Nephron (organoid): ENCODE measurements at regions not wholly inside any gene's neighbourhood (a gene's known extent, or its start where the extent isn't known, plus 50 kb on each side); places are given as distances from the start of the nearest gene placed in this dataset.

Experiments
- H3K27ac Mint-ChIP-seq, 3 experiments: 2 replicates each; pipeline ENCODE4 v1.8.0; 2020; ENCODE audit warnings: mixed read lengths in 3 of 3, mild to moderate bottlenecking in 2 of 3, moderate library complexity in 1 of 3
- H3K27me3 Mint-ChIP-seq: 2 replicates; pipeline ENCODE4 v1.8.0; 2021; ENCODE audit warnings: low read depth, mild to moderate bottlenecking, moderate library complexity, mixed read lengths
- H3K36me3 Mint-ChIP-seq: 2 replicates; pipeline ENCODE4 v1.8.0; 2020; ENCODE audit warnings: low read depth, mixed read lengths
- H3K4me1 Mint-ChIP-seq: 2 replicates; pipeline ENCODE4 v1.8.0; 2020; ENCODE audit warnings: mixed read lengths
- H3K4me3 Mint-ChIP-seq, 3 experiments: 2 replicates each; pipeline ENCODE4 v1.8.0; 2020; ENCODE audit warnings: mild to moderate bottlenecking in 3 of 3, mixed read lengths in 3 of 3, moderate library complexity in 2 of 3
- H3K9me3 Mint-ChIP-seq: 2 replicates; pipeline ENCODE4 v1.8.0; 2020; ENCODE audit warnings: mixed read lengths
- CTCF ChIP-seq, 3 experiments: fragments of 200-600 bp; sonication (generic); IDR thresholded peaks; one replicate each; pipeline ENCODE4 v1.5.0; 2021; ENCODE audit warnings: antibody characterized with exemption in 3 of 3; ENCODE audit not compliant: unreplicated experiment in 3 of 3

DNA sequence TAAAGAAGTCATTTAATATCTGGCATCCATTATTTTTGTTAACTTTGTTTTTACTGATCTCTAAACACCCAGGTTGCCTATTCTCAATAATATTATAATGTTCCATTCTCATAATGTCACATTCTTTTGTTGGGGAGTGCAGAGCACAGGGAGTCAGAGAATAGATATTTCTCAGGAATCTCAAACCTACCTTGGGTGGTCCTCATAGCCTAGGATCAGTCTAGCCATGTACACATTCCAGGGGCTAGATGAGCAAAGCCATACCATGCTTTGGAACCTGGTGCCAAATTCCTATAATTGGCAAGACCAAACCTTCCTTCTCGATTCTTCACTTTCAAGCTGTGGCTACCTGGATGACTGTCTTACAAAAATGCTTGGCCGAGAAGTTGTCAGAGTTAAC, 1124.7 kb upstream of the WWC1 start:
- no peak overlapping the region for H3K4me3 Mint-ChIP-seq
- no peaks in the 10 kb centered on the region for H3K9me3 Mint-ChIP-seq
- H3K27me3 Mint-ChIP-seq, result no peaks in the 10 kb centered on the region
- no peak overlapping the region for H3K27ac Mint-ChIP-seq
- no peaks in the 10 kb centered on the region for H3K4me1 Mint-ChIP-seq
- no peaks in the 10 kb centered on the region for H3K36me3 Mint-ChIP-seq
- TF ChIP-seq CTCF (IDR thresholded peaks at IDR 0.05; ENCODE audit: unreplicated experiment in 3 of 3), result no peak

DNA sequence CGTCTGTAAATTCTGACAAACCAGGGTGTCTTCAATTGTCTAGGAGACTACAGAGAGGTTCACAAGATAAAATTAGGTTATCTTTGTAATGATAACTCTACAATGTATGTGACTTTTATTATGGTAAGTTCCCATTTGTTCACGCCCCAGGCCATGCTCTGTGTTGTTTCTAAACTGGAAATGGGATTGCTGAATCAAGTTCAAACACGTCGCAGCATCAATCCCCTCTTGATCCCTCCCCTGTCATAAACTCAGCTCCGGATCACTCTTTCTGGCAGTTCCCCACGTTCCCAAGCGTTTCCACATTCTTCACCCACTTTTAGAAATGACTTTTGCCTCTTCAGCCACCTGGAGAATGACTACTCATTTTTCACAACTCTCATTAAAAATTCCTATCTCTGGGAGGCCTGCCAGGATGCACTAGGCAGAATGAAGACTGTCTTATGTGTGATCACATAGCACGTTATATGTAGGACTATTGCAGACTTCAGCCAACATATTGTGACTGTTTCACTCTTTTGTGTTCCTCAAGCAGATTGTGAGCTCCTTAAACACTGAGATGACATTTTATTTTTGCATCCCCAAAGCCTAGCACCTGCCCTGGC, 1124.2 kb upstream of the WWC1 start:
- no peak overlapping the region for H3K4me3 Mint-ChIP-seq
- H3K27me3 Mint-ChIP-seq, result no peaks in the 10 kb centered on the region
- no peaks in the 10 kb centered on the region for H3K4me1 Mint-ChIP-seq
- H3K9me3 Mint-ChIP-seq, result no peaks in the 10 kb centered on the region
- no peaks in the 10 kb centered on the region for H3K36me3 Mint-ChIP-seq
- H3K27ac Mint-ChIP-seq, result no peak overlapping the region
- TF ChIP-seq CTCF (IDR thresholded peaks at IDR 0.05; ENCODE audit: unreplicated experiment in 3 of 3), result no peak

DNA sequence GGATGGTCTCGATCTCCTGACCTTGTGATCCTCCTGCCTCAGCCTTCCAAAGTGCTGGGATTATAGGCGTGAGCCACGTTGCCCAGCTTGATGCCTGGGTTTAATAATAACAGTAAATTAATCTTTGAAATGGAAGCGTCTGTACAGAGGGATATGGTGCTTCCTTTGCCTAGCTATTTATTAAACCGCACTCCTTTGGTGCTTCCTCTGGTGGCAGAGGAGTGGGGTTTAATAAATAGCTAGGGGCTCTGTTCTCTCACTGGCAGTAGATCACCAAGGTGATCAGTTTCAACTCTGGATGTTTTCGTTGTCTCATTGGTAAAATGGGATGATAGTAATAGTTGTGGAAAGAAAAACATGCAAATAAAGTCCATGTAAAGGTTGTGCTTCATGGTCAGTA, 1122.5 kb upstream of the WWC1 start:
- H3K36me3 Mint-ChIP-seq, result no peaks in the 10 kb centered on the region
- no peak overlapping the region for H3K27ac Mint-ChIP-seq
- no peaks in the 10 kb centered on the region for H3K4me1 Mint-ChIP-seq
- no peak overlapping the region for H3K4me3 Mint-ChIP-seq
- no peaks in the 10 kb centered on the region for H3K27me3 Mint-ChIP-seq
- H3K9me3 Mint-ChIP-seq, result no peaks in the 10 kb centered on the region
- TF ChIP-seq CTCF (IDR thresholded peaks at IDR 0.05; ENCODE audit: unreplicated experiment in 3 of 3), result no peak

DNA sequence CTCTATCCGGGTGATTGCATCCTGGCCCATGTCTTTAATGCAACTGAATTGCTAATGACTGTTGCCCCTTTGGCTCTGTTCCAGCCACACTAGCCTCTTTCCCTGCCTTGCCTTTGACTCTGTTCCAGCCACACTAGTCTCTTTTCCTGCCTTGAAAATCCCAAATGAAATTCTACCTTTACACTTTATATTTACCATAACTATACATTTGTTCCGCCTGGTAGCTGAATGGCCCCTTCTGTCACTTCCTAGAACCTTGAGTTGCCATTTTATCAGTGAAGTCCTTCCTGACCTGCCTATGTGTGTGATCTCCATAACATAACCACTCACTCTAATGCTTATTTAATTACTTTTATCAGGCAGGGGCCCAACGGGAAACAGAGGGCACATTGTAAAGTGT, 1120.4 kb upstream of the WWC1 start:
- no peaks in the 10 kb centered on the region for H3K36me3 Mint-ChIP-seq
- H3K4me1 Mint-ChIP-seq, result no peaks in the 10 kb centered on the region
- no peak overlapping the region for H3K4me3 Mint-ChIP-seq
- no peaks in the 10 kb centered on the region for H3K9me3 Mint-ChIP-seq
- H3K27ac Mint-ChIP-seq, result no peak overlapping the region
- no peaks in the 10 kb centered on the region for H3K27me3 Mint-ChIP-seq
- TF ChIP-seq CTCF (IDR thresholded peaks at IDR 0.05; ENCODE audit: unreplicated experiment in 3 of 3), result no peak

- no peak for TF ChIP-seq CTCF (IDR thresholded peaks at IDR 0.05; ENCODE audit: unreplicated experiment in 3 of 3)
- H3K36me3 Mint-ChIP-seq, result no peaks in the 10 kb centered on the region
- no peak overlapping the region for H3K27ac Mint-ChIP-seq
- H3K9me3 Mint-ChIP-seq, result no peaks in the 10 kb centered on the region
- H3K4me3 Mint-ChIP-seq, result no peak overlapping the region
- no peaks in the 10 kb centered on the region for H3K27me3 Mint-ChIP-seq
- no peaks in the 10 kb centered on the region for H3K4me1 Mint-ChIP-seq
Measured at GRCh38 chr5:167177736-167178135, 1113.7 kb upstream of the WWC1 start.

GRCh38 chr5:167180906-167181305, 1110.5 kb upstream of the WWC1 start:
- no peak overlapping the region for H3K27ac Mint-ChIP-seq
- no peaks in the 10 kb centered on the region for H3K27me3 Mint-ChIP-seq
- no peak for TF ChIP-seq CTCF (IDR thresholded peaks at IDR 0.05; ENCODE audit: unreplicated experiment in 3 of 3)
- H3K36me3 Mint-ChIP-seq, result no peaks in the 10 kb centered on the region
- H3K4me1 Mint-ChIP-seq, result no peaks in the 10 kb centered on the region
- no peaks in the 10 kb centered on the region for H3K9me3 Mint-ChIP-seq
- H3K4me3 Mint-ChIP-seq, result no peak overlapping the region
